H1 (cell line): ENCODE measurements at regions not wholly inside any gene's neighbourhood (a gene's known extent, or its start where the extent isn't known, plus 50 kb on each side); places are given as distances from the start of the nearest gene placed in this dataset.

Experiments
- ASH2L ChIP-seq: fragments of 200-600, 300-600 bp; sonication (generic); IDR thresholded peaks from one replicate; pipeline ENCODE4 v1.7.1; 2017; ENCODE audit warnings: low read length
- TF ChIP-seq, protein P1 (sequence below): fragments of 300-600 bp; sonication (generic); IDR thresholded peaks from 2 replicates; pipeline ENCODE4 v1.7.1; 2012; ENCODE audit warnings: low read length, moderate library complexity, mild to moderate bottlenecking, inconsistent platforms; ENCODE audit not compliant: insufficient replicate concordance

DNA sequence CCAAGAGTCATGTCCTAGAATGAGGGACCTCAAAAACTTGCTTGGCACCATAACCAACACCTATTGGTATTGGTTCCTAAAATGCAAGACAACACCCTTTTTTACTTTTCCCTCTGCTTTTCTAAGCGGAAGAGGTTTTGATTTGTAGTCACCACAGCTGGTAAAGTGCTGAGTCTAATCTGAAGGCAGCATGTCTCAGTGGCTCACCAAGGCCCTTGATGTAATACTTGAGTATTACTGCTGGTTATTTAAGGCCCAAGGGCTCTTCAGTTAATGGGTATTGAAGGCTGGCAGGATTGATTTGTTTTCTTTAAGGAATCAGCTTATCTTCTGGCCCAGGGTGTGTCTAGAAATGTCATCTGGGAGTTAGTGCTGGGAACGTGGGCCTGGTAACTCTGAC is 735.1 kb downstream of the GLUD2 start (continued):
- TF ChIP-seq, protein P1, sequence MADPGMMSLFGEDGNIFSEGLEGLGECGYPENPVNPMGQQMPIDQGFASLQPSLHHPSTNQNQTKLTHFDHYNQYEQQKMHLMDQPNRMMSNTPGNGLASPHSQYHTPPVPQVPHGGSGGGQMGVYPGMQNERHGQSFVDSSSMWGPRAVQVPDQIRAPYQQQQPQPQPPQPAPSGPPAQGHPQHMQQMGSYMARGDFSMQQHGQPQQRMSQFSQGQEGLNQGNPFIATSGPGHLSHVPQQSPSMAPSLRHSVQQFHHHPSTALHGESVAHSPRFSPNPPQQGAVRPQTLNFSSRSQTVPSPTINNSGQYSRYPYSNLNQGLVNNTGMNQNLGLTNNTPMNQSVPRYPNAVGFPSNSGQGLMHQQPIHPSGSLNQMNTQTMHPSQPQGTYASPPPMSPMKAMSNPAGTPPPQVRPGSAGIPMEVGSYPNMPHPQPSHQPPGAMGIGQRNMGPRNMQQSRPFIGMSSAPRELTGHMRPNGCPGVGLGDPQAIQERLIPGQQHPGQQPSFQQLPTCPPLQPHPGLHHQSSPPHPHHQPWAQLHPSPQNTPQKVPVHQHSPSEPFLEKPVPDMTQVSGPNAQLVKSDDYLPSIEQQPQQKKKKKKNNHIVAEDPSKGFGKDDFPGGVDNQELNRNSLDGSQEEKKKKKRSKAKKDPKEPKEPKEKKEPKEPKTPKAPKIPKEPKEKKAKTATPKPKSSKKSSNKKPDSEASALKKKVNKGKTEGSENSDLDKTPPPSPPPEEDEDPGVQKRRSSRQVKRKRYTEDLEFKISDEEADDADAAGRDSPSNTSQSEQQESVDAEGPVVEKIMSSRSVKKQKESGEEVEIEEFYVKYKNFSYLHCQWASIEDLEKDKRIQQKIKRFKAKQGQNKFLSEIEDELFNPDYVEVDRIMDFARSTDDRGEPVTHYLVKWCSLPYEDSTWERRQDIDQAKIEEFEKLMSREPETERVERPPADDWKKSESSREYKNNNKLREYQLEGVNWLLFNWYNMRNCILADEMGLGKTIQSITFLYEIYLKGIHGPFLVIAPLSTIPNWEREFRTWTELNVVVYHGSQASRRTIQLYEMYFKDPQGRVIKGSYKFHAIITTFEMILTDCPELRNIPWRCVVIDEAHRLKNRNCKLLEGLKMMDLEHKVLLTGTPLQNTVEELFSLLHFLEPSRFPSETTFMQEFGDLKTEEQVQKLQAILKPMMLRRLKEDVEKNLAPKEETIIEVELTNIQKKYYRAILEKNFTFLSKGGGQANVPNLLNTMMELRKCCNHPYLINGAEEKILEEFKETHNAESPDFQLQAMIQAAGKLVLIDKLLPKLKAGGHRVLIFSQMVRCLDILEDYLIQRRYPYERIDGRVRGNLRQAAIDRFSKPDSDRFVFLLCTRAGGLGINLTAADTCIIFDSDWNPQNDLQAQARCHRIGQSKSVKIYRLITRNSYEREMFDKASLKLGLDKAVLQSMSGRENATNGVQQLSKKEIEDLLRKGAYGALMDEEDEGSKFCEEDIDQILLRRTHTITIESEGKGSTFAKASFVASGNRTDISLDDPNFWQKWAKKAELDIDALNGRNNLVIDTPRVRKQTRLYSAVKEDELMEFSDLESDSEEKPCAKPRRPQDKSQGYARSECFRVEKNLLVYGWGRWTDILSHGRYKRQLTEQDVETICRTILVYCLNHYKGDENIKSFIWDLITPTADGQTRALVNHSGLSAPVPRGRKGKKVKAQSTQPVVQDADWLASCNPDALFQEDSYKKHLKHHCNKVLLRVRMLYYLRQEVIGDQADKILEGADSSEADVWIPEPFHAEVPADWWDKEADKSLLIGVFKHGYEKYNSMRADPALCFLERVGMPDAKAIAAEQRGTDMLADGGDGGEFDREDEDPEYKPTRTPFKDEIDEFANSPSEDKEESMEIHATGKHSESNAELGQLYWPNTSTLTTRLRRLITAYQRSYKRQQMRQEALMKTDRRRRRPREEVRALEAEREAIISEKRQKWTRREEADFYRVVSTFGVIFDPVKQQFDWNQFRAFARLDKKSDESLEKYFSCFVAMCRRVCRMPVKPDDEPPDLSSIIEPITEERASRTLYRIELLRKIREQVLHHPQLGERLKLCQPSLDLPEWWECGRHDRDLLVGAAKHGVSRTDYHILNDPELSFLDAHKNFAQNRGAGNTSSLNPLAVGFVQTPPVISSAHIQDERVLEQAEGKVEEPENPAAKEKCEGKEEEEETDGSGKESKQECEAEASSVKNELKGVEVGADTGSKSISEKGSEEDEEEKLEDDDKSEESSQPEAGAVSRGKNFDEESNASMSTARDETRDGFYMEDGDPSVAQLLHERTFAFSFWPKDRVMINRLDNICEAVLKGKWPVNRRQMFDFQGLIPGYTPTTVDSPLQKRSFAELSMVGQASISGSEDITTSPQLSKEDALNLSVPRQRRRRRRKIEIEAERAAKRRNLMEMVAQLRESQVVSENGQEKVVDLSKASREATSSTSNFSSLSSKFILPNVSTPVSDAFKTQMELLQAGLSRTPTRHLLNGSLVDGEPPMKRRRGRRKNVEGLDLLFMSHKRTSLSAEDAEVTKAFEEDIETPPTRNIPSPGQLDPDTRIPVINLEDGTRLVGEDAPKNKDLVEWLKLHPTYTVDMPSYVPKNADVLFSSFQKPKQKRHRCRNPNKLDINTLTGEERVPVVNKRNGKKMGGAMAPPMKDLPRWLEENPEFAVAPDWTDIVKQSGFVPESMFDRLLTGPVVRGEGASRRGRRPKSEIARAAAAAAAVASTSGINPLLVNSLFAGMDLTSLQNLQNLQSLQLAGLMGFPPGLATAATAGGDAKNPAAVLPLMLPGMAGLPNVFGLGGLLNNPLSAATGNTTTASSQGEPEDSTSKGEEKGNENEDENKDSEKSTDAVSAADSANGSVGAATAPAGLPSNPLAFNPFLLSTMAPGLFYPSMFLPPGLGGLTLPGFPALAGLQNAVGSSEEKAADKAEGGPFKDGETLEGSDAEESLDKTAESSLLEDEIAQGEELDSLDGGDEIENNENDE: no peak
- no peak for TF ChIP-seq ASH2L
